Transverse colon (tissue), 3 donors: ENCODE measurements at regions not wholly inside any gene's neighbourhood (a gene's known extent, or its start where the extent isn't known, plus 50 kb on each side); places are given as distances from the start of the nearest gene placed in this dataset.

ENCODE experiments used
- POLR2A ChIP-seq: fragments of 450-650 bp; IDR thresholded peaks from one replicate; pipeline ENCODE4 v1.6.1; 2016; ENCODE audit warnings: antibody characterized with exemption, mild to moderate bottlenecking, moderate library complexity
- TF ChIP-seq, protein P1 (sequence below), 5 experiments: fragments of 200-600 bp in 3 of 5; fragments of 450-650 bp in 2 of 5; sonication (generic) in 3 of 5; IDR thresholded peaks; 1 replicate in 2 of 5; 2 replicates in 3 of 5; pipeline ENCODE4 v1.5.1; 2016 to 2017; ENCODE audit warnings: antibody characterized with exemption in 5 of 5, inconsistent platforms in 3 of 5, mild to moderate bottlenecking in 2 of 5, moderate library complexity in 1 of 5

DNA sequence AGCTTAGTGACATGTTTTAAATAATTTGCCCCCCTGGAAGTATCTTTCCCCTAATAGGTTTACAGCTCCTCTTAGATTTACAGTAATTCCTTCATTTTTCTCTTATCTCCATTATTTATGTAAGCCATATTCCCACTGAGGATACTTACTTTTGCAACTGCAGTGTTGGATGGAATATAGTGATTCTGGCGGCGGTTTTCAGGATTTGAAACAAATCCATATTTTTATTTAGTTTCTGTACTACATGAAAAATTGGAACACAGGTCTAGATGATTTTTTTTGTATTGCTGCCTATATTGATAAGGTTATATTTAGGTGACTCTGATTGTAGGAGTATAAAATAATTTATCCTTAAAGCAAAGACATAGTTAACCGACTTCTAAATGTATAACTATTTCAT lies 391.6 kb upstream of the SUCLG2 start:
- TF ChIP-seq, protein P1, sequence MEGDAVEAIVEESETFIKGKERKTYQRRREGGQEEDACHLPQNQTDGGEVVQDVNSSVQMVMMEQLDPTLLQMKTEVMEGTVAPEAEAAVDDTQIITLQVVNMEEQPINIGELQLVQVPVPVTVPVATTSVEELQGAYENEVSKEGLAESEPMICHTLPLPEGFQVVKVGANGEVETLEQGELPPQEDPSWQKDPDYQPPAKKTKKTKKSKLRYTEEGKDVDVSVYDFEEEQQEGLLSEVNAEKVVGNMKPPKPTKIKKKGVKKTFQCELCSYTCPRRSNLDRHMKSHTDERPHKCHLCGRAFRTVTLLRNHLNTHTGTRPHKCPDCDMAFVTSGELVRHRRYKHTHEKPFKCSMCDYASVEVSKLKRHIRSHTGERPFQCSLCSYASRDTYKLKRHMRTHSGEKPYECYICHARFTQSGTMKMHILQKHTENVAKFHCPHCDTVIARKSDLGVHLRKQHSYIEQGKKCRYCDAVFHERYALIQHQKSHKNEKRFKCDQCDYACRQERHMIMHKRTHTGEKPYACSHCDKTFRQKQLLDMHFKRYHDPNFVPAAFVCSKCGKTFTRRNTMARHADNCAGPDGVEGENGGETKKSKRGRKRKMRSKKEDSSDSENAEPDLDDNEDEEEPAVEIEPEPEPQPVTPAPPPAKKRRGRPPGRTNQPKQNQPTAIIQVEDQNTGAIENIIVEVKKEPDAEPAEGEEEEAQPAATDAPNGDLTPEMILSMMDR (IDR thresholded peaks at IDR 0.05), result no peak
- no peak for TF ChIP-seq POLR2A
